IMR-90 (cell line): ENCODE measurements at regions not wholly inside any gene's neighbourhood (a gene's known extent, or its start where the extent isn't known, plus 50 kb on each side); places are given as distances from the start of the nearest gene placed in this dataset.

Source experiments
- ATAC-seq: fragments of 200-7000 bp; cut with Tn5 transposase; 2 replicates; pipeline ENCODE4 v1.9.1; 2020; ENCODE audit warnings: low read depth, mild to moderate bottlenecking, moderate library complexity
- BruUV-seq: library from RNA; stranded (reverse); fragments of 400-500 nt; replicated peaks from 2 replicates; lab custom pipeline; 2021; lab: Mats Ljungman, UMichigan
- CTCF ChIA-PET: fragments of 300-600 bp; formaldehyde crosslinking; extraction: SDS; loops from one replicate; lab custom pipeline; 2021; ENCODE audit warnings: antibody characterized with exemption; lab: Yijun Ruan, JAX
- POLR2A ChIA-PET: fragments of 300-600 bp; sonication (Branson Sonifier 250); formaldehyde crosslinking; loops from one replicate; lab custom pipeline; 2022; ENCODE audit warnings: antibody characterized with exemption; ENCODE audit not compliant: unreplicated experiment; lab: Charles Lee
- DNase-seq: peaks from one replicate; pipeline ENCODE4 v3.0.0; 2013
- H2AFZ ChIP-seq: replicated peaks from 2 replicates; pipeline ENCODE3; 2013; ENCODE audit warnings: low read length, mild to moderate bottlenecking; ENCODE audit not compliant: poor library complexity
- H2AK5ac ChIP-seq: 2 replicates; pipeline ENCODE4 v1.6.1; 2013; ENCODE audit warnings: low read depth, low read length, inconsistent platforms
- H2AK9ac ChIP-seq: replicated peaks from 2 replicates; pipeline ENCODE3; 2013; ENCODE audit warnings: mild to moderate bottlenecking, low read depth, low read length, moderate library complexity; ENCODE audit not compliant: poor library complexity
- H2BK120ac ChIP-seq: 2 replicates; pipeline ENCODE4 v1.6.1; 2013; ENCODE audit warnings: low read depth, low read length, inconsistent platforms
- H2BK15ac ChIP-seq: 3 replicates; pipeline ENCODE4 v1.6.1; 2013; ENCODE audit warnings: low read depth, low read length, inconsistent platforms
- H2BK20ac ChIP-seq: 2 replicates; pipeline ENCODE4 v1.6.1; 2013; ENCODE audit warnings: low read depth, mild to moderate bottlenecking, inconsistent platforms, low read length, moderate library complexity
- H2BK5ac ChIP-seq: 2 replicates; pipeline ENCODE4 v1.6.1; 2013; ENCODE audit warnings: mild to moderate bottlenecking, low read depth, low read length, inconsistent platforms; ENCODE audit not compliant: poor library complexity, severe bottlenecking
- H3K14ac ChIP-seq: replicated peaks from 2 replicates; pipeline ENCODE4 v1.6.1; 2013; ENCODE audit warnings: low read depth, low read length, inconsistent platforms
- H3K18ac ChIP-seq: 2 replicates; pipeline ENCODE4 v1.6.1; 2013; ENCODE audit warnings: low read depth, low read length, control low read depth
- H3K23ac ChIP-seq: 2 replicates; pipeline ENCODE4 v1.6.1; 2013; ENCODE audit warnings: low read depth, low read length, inconsistent platforms
- H3K27ac ChIP-seq: 2 replicates; pipeline ENCODE4 v1.5.1; 2013; ENCODE audit warnings: mild to moderate bottlenecking, control low read depth, low read length; ENCODE audit not compliant: insufficient read depth
- H3K27me3 ChIP-seq: 2 replicates; pipeline ENCODE4 v1.6.1; 2013; ENCODE audit warnings: low read length; ENCODE audit not compliant: control insufficient read depth, insufficient read depth
- H3K36me3 ChIP-seq: 2 replicates; pipeline ENCODE4 v1.6.1; 2013; ENCODE audit warnings: low read length, mixed read lengths; ENCODE audit not compliant: control insufficient read depth, insufficient read depth
- H3K4ac ChIP-seq: 2 replicates; pipeline ENCODE4 v1.6.1; 2013; ENCODE audit warnings: low read depth, low read length, inconsistent platforms
- H3K4me1 ChIP-seq: 2 replicates; pipeline ENCODE4 v1.6.1; 2013; ENCODE audit warnings: low read length, mixed read lengths; ENCODE audit not compliant: control insufficient read depth, insufficient read depth
- H3K4me2 ChIP-seq: 2 replicates; pipeline ENCODE4 v1.6.1; 2013; ENCODE audit warnings: low read depth, mild to moderate bottlenecking, control low read depth, low read length, moderate library complexity
- H3K4me3 ChIP-seq: 2 replicates; pipeline ENCODE4 v1.5.1; 2013; ENCODE audit warnings: low read depth, mild to moderate bottlenecking, control low read depth, low read length, moderate library complexity; ENCODE audit not compliant: insufficient read depth
- H3K56ac ChIP-seq: 2 replicates; pipeline ENCODE4 v1.6.1; 2013; ENCODE audit warnings: low read length, inconsistent platforms; ENCODE audit not compliant: insufficient read depth; ENCODE audit errors: extremely low read depth
- H3K79me1 ChIP-seq, 2 experiments: 2 replicates each; pipeline ENCODE4 v1.6.1; 2013; ENCODE audit warnings: low read length in 2 of 2, inconsistent platforms in 1 of 2, low read depth in 1 of 2
- H3K9ac ChIP-seq: 2 replicates; pipeline ENCODE4 v1.6.1; 2013; ENCODE audit warnings: low read depth, low read length, control low read depth
- H3K9me1 ChIP-seq: 2 replicates; pipeline ENCODE4 v1.6.1; 2013; ENCODE audit warnings: low read length, inconsistent platforms; ENCODE audit not compliant: insufficient read depth
- H3K9me3 ChIP-seq: 2 replicates; pipeline ENCODE4 v1.6.1; 2013; ENCODE audit warnings: low read length; ENCODE audit not compliant: control insufficient read depth, insufficient read depth
- H4K20me1 ChIP-seq: 2 replicates; pipeline ENCODE4 v1.6.1; 2013; ENCODE audit warnings: low read length, inconsistent platforms; ENCODE audit not compliant: insufficient read depth
- H4K5ac ChIP-seq: 2 replicates; pipeline ENCODE4 v1.6.1; 2013; ENCODE audit warnings: mild to moderate bottlenecking, low read depth, low read length, control low read depth
- H4K8ac ChIP-seq, 2 experiments: 2 replicates each; pipeline ENCODE4 v1.6.1; 2013; ENCODE audit warnings: low read depth in 2 of 2, low read length in 2 of 2, control low read depth in 1 of 2, inconsistent platforms in 1 of 2
- H4K91ac ChIP-seq: 2 replicates; pipeline ENCODE4 v1.6.1; 2013; ENCODE audit warnings: low read depth, low read length, inconsistent platforms; ENCODE audit not compliant: insufficient read depth
- CEBPB ChIP-seq: IDR thresholded peaks from 2 replicates; pipeline ENCODE4 v1.6.1; 2012; ENCODE audit warnings: low read depth, low read length, improper control_type of control experiment
- ELK1 ChIP-seq: fragments of 150-350 bp; IDR thresholded peaks from 2 replicates; pipeline ENCODE4 v1.6.1; 2016; ENCODE audit warnings: low read depth, mild to moderate bottlenecking, low read length, moderate library complexity, borderline replicate concordance
- MAFK ChIP-seq: IDR thresholded peaks from 2 replicates; pipeline ENCODE4 v1.6.1; 2012; ENCODE audit warnings: low read depth, low read length, improper control_type of control experiment
- MXI1 ChIP-seq: IDR thresholded peaks from 2 replicates; pipeline ENCODE4 v1.6.1; 2012; ENCODE audit warnings: low read depth, mild to moderate bottlenecking, low read length, moderate library complexity, borderline replicate concordance
- NFE2L2 ChIP-seq: fragments of 150-350 bp; IDR thresholded peaks from 2 replicates; pipeline ENCODE4 v1.6.1; 2016; ENCODE audit warnings: low read depth, mild to moderate bottlenecking, low read length
- RAD21 ChIP-seq: IDR thresholded peaks from 2 replicates; pipeline ENCODE4 v1.6.1; 2012; ENCODE audit warnings: low read length, improper control_type of control experiment
- RCOR1 ChIP-seq: IDR thresholded peaks from 2 replicates; pipeline ENCODE4 v1.6.1; 2012; ENCODE audit warnings: mild to moderate bottlenecking, low read length, improper control_type of control experiment; ENCODE audit not compliant: insufficient replicate concordance
- RFX5 ChIP-seq: IDR thresholded peaks from 2 replicates; pipeline ENCODE4 v1.8.0; 2012; ENCODE audit warnings: low read depth, mild to moderate bottlenecking, low read length, moderate library complexity
- USF2 ChIP-seq: fragments of 150-350 bp; IDR thresholded peaks from 2 replicates; pipeline ENCODE4 v1.6.1; 2017; ENCODE audit warnings: mild to moderate bottlenecking, antibody characterized with exemption, low read length, low read depth
- WGBS, 2 experiments: methylation state at CpG; one replicate each; pipeline versions ENCODE4 v1.1.5 to v1.1.7; 2013; ENCODE audit warnings: missing lambda C conversion rate in 2 of 2; ENCODE audit not compliant: insufficient read length in 1 of 2; ENCODE audit errors: extremely low coverage in 2 of 2; 5-methylcytosine and 5-hydroxymethylcytosine counted together
- dilution Hi-C: fragments of 300-500 bp; cut with HindIII; formaldehyde crosslinking; loops from one replicate; pipeline ENCODE4 v1.14.3; 2018; ENCODE audit warnings: low sequenced_read_pairs; ENCODE audit not compliant: unreplicated experiment
- in situ Hi-C: fragments of 300-500 bp; cut with MboI; formaldehyde crosslinking; loops from 3 replicates; pipeline ENCODE4 v1.14.3; 2019; ENCODE audit warnings: low sequenced_read_pairs, inconsistent platforms, mixed read lengths
- intact Hi-C: fragments of 100-400 bp; cut with micrococcal nuclease; formaldehyde crosslinking; loops from 2 replicates; pipeline ENCODE4 v1.10.0; 2022

DNA sequence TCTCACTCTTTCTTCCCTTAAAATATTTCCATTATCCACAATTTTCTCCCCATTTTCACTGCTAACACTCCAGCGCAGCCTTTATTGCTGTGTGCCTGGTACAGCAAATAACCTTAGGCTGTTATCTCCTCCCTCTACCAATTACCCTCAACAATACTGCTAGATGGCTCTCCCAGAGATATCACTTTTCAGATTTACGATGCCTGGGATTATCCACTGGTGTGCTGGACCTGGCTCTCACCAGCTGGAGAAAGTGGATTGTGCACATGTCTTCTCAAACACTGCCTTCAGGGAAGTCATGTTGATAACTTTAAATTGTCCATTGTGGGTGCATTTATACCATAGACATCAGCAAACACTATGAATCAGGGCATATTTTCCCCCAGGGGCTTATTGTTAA, 101.9 kb upstream of the ADAMTS20 start:
- no peak for DNase-seq
- Histone ChIP-seq H2BK120ac (no peak overlapping the region), H4K5ac (no peak overlapping the region), H3K27me3 (no peaks in the 10 kb centered on the region), H3K27ac (no peak overlapping the region), H3K4me2 (no peak overlapping the region), H3K4ac (no peak overlapping the region), H4K20me1 (no peaks in the 10 kb centered on the region), H3K14ac (no peak overlapping the region), H3K9ac (no peak overlapping the region), H3K9me3 (no peaks in the 10 kb centered on the region), H3K4me3 (no peak overlapping the region), H2BK15ac (no peak overlapping the region), H3K36me3 (no peaks in the 10 kb centered on the region), H2AK5ac (no peak overlapping the region), H2AK9ac (no peak overlapping the region), H3K18ac (no peak overlapping the region), H2AFZ (no peak overlapping the region), H4K91ac (no peak overlapping the region), H3K4me1 (no peaks in the 10 kb centered on the region), H3K23ac (no peak overlapping the region), H3K56ac (no peak overlapping the region), H4K8ac (no peak overlapping the region), H3K9me1 (no peaks in the 10 kb centered on the region), H2BK20ac (no peak overlapping the region), H3K79me1 (no peaks in the 10 kb centered on the region), H2BK5ac (no peak overlapping the region)
- no TSS peak for BruUV-seq
- WGBS, 2 experiments = 75 to 100% methylated on average over 1 of the region's 2 CpGs
- intact Hi-C loops (no loop called here), in situ Hi-C loops (no loop called here), dilution Hi-C loops (no loop called here)
- POLR2A ChIA-PET = no interaction called here
- ATAC-seq = no peak
- CTCF ChIA-PET = no interaction called here
- TF ChIP-seq RCOR1 (no peak), RFX5 (no peak), ELK1 (no peak), CEBPB (no peak), MXI1 (no peak), NFE2L2 (no peak), RAD21 (no peak), MAFK (no peak), USF2 (no peak)
